Right lobe of liver (tissue), 6 donors: ENCODE measurements at regions not wholly inside any gene's neighbourhood (a gene's known extent, or its start where the extent isn't known, plus 50 kb on each side); places are given as distances from the start of the nearest gene placed in this dataset.
A peak's percentile ranks its signal among the peaks of the same experiment; 100 is the strongest.

Experiments used
- ATAC-seq, 4 donors: fragments of 200-7000 bp; cut with Tn5 transposase; one replicate each; pipeline ENCODE4 v1.9.1; 2020; ENCODE audit warnings: mild to moderate bottlenecking in 4 of 4, moderate library complexity in 4 of 4
- DNase-seq, 3 donors: peaks; one replicate each; pipeline ENCODE4 v3.0.0-alpha.2; 2020
- H3K27ac ChIP-seq, 3 donors: fragments of 200-600 bp; one replicate each; pipeline ENCODE4 v1.8.0; 2022
- H3K27me3 ChIP-seq, 2 donors: fragments of 200-600 bp; one replicate each; pipeline ENCODE4 v1.8.0; 2022
- H3K36me3 ChIP-seq, 4 donors: fragments of 200-600 bp; sonication (generic) in 1 of 4; one replicate each; pipeline versions ENCODE4 v1.5.1 to v1.8.0; 2017 to 2022; ENCODE audit warnings: control low read depth in 1 of 4
- H3K4me1 ChIP-seq, 4 donors: fragments of 200-600 bp; sonication (generic) in 1 of 4; one replicate each; pipeline versions ENCODE4 v1.5.1 to v1.8.0; 2017 to 2022; ENCODE audit warnings: control low read depth in 1 of 4
- H3K4me3 ChIP-seq, 3 donors: fragments of 200-600 bp; one replicate each; pipeline ENCODE4 v1.8.0; 2022
- H3K9me3 ChIP-seq, 4 donors: fragments of 200-600 bp; sonication (generic) in 1 of 4; one replicate each; pipeline versions ENCODE4 v1.5.1 to v1.8.0; 2017 to 2022; ENCODE audit warnings: control low read depth in 1 of 4
- POLR2A ChIP-seq: fragments of 450-650 bp; IDR thresholded peaks from one replicate; pipeline ENCODE4 v1.6.1; 2017; ENCODE audit warnings: antibody characterized with exemption, mild to moderate bottlenecking
- WGBS: methylation state at CpG from one replicate; pipeline ENCODE4 v1.1.6; 2018; ENCODE audit warnings: low coverage, low lambda C conversion rate; ENCODE audit not compliant: insufficient coverage; ENCODE audit errors: missing lambda C conversion rate; 5-methylcytosine and 5-hydroxymethylcytosine counted together
- intact Hi-C, 2 donors: fragments of 100-400 bp; cut with DNase I; formaldehyde crosslinking; loops; one replicate each; pipeline versions ENCODE4 v1.11.2 to v1.14.1; 2022
- TF ChIP-seq, protein P1 (sequence below), 4 donors: fragments of 200-600 bp in 3 of 4; fragments of 450-650 bp in 1 of 4; IDR thresholded peaks; one replicate each; pipeline versions ENCODE4 v1.5.1 to v1.8.0; 2016 to 2022; ENCODE audit warnings: antibody characterized with exemption in 4 of 4, mild to moderate bottlenecking in 2 of 4
- donor health status: DM: no; HTN: yes; CAD: no.
- donor health status: DM: no; HTN: no; CAD: no.
- donor health status: DM: no; HTN: no; CAD: no.
- donor health status: DM: no; HTN: yes; CAD: no.
- donor health status: DM: no; HTN: yes; CAD: no.

DNA sequence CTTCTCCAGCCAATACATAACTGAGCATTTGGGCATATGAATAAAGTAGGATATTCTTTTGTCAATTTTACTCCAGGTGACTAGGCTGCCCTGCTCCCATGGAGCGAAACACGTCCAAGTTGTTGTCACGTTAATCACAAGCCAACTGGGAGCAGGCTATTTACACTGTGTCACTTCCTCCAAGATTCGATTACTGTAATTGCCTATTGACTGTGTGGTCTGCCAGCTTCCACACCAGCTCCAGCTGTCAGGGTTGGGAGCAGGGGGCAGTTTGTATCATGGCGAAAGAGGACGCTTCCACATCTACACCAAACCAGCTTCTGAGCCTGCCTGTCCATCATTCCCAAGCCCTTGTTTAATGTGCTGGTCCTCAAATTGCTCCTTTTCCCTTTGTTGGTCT is 89.2 kb upstream of the RORA start:
- Histone ChIP-seq H3K27me3 (no peaks in the 10 kb centered on the region), H3K4me1 (peaks cover 0 to 5% (median 0%) of the 10 kb centered on the region in 4 donors), H3K36me3 (no peaks in the 10 kb centered on the region), H3K9me3 (no peaks in the 10 kb centered on the region), H3K27ac (peak overlapping the region in 1 of 3 donors; percentile 49), H3K4me3 (peak overlapping the region in 1 of 3 donors; percentile 1)
- peak in 1 of 3 donors; percentile 42 for DNase-seq
- intact Hi-C loops = no loop called here
- 22% methylated on average over 6 of the region's 6 CpGs for WGBS
- TF ChIP-seq POLR2A = peak; percentile 27
- TF ChIP-seq, protein P1, sequence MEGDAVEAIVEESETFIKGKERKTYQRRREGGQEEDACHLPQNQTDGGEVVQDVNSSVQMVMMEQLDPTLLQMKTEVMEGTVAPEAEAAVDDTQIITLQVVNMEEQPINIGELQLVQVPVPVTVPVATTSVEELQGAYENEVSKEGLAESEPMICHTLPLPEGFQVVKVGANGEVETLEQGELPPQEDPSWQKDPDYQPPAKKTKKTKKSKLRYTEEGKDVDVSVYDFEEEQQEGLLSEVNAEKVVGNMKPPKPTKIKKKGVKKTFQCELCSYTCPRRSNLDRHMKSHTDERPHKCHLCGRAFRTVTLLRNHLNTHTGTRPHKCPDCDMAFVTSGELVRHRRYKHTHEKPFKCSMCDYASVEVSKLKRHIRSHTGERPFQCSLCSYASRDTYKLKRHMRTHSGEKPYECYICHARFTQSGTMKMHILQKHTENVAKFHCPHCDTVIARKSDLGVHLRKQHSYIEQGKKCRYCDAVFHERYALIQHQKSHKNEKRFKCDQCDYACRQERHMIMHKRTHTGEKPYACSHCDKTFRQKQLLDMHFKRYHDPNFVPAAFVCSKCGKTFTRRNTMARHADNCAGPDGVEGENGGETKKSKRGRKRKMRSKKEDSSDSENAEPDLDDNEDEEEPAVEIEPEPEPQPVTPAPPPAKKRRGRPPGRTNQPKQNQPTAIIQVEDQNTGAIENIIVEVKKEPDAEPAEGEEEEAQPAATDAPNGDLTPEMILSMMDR (IDR thresholded peaks at IDR 0.05) = no peak
- peak; percentile 67 to 92 (median 74) for ATAC-seq

GRCh38 chr15:61315471-61315870 is 86.4 kb upstream of the RORA start:
- DNase-seq (no peak), ATAC-seq (no peak)
- Histone ChIP-seq H3K36me3 (no peaks in the 10 kb centered on the region), H3K4me1 (peaks cover 0 to 5% (median 0%) of the 10 kb centered on the region in 4 donors), H3K4me3 (no peak overlapping the region), H3K9me3 (no peaks in the 10 kb centered on the region), H3K27me3 (no peaks in the 10 kb centered on the region), H3K27ac (no peak overlapping the region)
- no peak for TF ChIP-seq POLR2A
- TF ChIP-seq, protein P1 (IDR thresholded peaks at IDR 0.05) = no peak
- intact Hi-C loops = no loop called here
- 95% methylated on average over 4 of the region's 6 CpGs for WGBS

DNA sequence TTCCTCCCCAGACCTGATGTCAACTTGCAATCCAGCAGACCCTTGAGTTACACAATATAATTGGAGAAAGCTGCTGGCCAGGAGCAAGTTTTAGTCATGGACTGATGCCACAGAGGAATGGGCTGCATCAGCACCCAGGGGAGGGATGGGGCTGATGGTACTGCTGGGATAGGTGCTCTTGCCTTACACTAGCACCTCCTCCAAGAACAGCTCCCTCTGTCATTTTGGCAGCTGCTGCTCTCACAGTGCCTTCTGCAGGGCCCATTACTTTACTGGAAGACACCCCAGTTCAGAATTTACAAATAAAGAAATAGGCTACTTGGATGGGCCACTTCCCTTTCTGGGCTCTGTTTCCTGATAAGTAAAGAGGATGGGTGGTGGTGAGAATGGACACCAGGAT is 85.3 kb upstream of the RORA start:
- no peak for TF ChIP-seq POLR2A
- TF ChIP-seq, protein P1 (IDR thresholded peaks at IDR 0.05) = no peak
- H3K27ac ChIP-seq = no peak overlapping the region
- ATAC-seq = no peak
- intact Hi-C loops = no loop called here
- H3K4me1 ChIP-seq = peaks cover 0 to 5% (median 0%) of the 10 kb centered on the region in 4 donors
- no peaks in the 10 kb centered on the region for H3K36me3 ChIP-seq
- no peaks in the 10 kb centered on the region for H3K9me3 ChIP-seq
- no peaks in the 10 kb centered on the region for H3K27me3 ChIP-seq
- no peak overlapping the region for H3K4me3 ChIP-seq
- no peak for DNase-seq

DNA sequence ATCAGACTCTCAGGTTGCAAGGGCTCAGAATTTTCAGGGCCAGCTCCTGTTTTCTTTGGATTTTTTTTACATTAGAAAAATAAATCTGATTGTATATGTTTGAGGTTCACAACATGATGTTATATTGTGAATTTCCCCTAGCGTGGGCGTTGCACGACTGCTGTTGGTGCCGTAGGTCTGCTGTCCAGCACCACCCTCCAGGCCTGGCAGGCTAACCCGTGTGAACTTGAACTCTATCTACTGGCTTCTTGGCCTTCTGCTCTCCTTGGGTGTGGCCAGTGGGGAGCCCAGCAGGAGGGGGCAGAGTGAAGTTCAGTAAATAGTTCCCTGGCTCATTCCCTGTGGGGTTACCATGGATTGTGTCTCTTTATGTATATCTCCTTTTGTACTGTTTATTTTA is 80.5 kb upstream of the RORA start:
- TF ChIP-seq, protein P1 (IDR thresholded peaks at IDR 0.05) = no peak
- TF ChIP-seq POLR2A = no peak
- Histone ChIP-seq H3K27me3 (no peaks in the 10 kb centered on the region), H3K9me3 (no peaks in the 10 kb centered on the region), H3K4me1 (no peaks in the 10 kb centered on the region), H3K4me3 (no peak overlapping the region), H3K27ac (no peak overlapping the region), H3K36me3 (no peaks in the 10 kb centered on the region)
- ATAC-seq (no peak), DNase-seq (no peak)
- intact Hi-C loops = no loop called here
- WGBS = 90% methylated on average over 5 of the region's 5 CpGs

DNA sequence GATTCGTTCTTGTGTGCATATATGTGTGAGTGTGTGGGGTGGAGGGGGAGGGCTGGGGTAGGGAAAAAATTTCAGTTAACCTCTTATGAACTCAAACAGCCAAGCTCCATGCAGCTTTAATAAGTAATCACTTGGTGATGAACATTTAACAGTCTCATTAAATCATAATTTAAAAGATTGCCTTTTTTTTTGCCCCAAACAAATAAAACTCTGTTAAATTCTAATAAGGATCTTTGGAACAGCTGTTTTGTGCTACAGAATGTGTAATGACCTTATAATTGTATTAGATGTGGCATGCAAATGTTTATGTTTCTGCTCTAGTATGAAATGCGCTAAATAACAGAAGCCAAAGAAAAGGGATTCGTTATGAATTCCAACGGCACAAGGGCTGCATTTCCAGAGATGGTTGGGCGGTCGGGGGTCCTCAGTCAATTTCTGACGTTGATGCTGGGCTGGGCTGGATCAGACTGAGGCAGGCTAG is 80.0 kb upstream of the RORA start:
- no peak for TF ChIP-seq POLR2A
- TF ChIP-seq, protein P1 (IDR thresholded peaks at IDR 0.05) = no peak
- Histone ChIP-seq H3K27me3 (no peaks in the 10 kb centered on the region), H3K27ac (no peak overlapping the region), H3K36me3 (no peaks in the 10 kb centered on the region), H3K4me3 (no peak overlapping the region), H3K4me1 (no peaks in the 10 kb centered on the region), H3K9me3 (no peaks in the 10 kb centered on the region)
- DNase-seq (no peak), ATAC-seq (no peak)
- intact Hi-C loops = no loop called here
- 69% methylated on average over 5 of the region's 7 CpGs for WGBS
